Right lobe of liver (tissue), 6 donors: ENCODE measurements at regions not wholly inside any gene's neighbourhood (a gene's known extent, or its start where the extent isn't known, plus 50 kb on each side); places are given as distances from the start of the nearest gene placed in this dataset.

Source experiments
- ATAC-seq, 4 donors: fragments of 200-7000 bp; cut with Tn5 transposase; one replicate each; pipeline ENCODE4 v1.9.1; 2020; ENCODE audit warnings: mild to moderate bottlenecking in 4 of 4, moderate library complexity in 4 of 4
- DNase-seq, 3 donors: peaks; one replicate each; pipeline ENCODE4 v3.0.0-alpha.2; 2020
- H3K27ac ChIP-seq, 3 donors: fragments of 200-600 bp; one replicate each; pipeline ENCODE4 v1.8.0; 2022
- H3K27me3 ChIP-seq, 2 donors: fragments of 200-600 bp; one replicate each; pipeline ENCODE4 v1.8.0; 2022
- H3K36me3 ChIP-seq, 4 donors: fragments of 200-600 bp; sonication (generic) in 1 of 4; one replicate each; pipeline versions ENCODE4 v1.5.1 to v1.8.0; 2017 to 2022; ENCODE audit warnings: control low read depth in 1 of 4
- H3K4me1 ChIP-seq, 4 donors: fragments of 200-600 bp; sonication (generic) in 1 of 4; one replicate each; pipeline versions ENCODE4 v1.5.1 to v1.8.0; 2017 to 2022; ENCODE audit warnings: control low read depth in 1 of 4
- H3K4me3 ChIP-seq, 3 donors: fragments of 200-600 bp; one replicate each; pipeline ENCODE4 v1.8.0; 2022
- H3K9me3 ChIP-seq, 4 donors: fragments of 200-600 bp; sonication (generic) in 1 of 4; one replicate each; pipeline versions ENCODE4 v1.5.1 to v1.8.0; 2017 to 2022; ENCODE audit warnings: control low read depth in 1 of 4
- POLR2A ChIP-seq: fragments of 450-650 bp; IDR thresholded peaks from one replicate; pipeline ENCODE4 v1.6.1; 2017; ENCODE audit warnings: antibody characterized with exemption, mild to moderate bottlenecking
- WGBS: methylation state at CpG from one replicate; pipeline ENCODE4 v1.1.6; 2018; ENCODE audit warnings: low coverage, low lambda C conversion rate; ENCODE audit not compliant: insufficient coverage; ENCODE audit errors: missing lambda C conversion rate; 5-methylcytosine and 5-hydroxymethylcytosine counted together
- intact Hi-C, 2 donors: fragments of 100-400 bp; cut with DNase I; formaldehyde crosslinking; loops; one replicate each; pipeline versions ENCODE4 v1.11.2 to v1.14.1; 2022
- TF ChIP-seq, protein P1 (sequence below), 4 donors: fragments of 200-600 bp in 3 of 4; fragments of 450-650 bp in 1 of 4; IDR thresholded peaks; one replicate each; pipeline versions ENCODE4 v1.5.1 to v1.8.0; 2016 to 2022; ENCODE audit warnings: antibody characterized with exemption in 4 of 4, mild to moderate bottlenecking in 2 of 4
- donor health status: DM: no; HTN: yes; CAD: no.
- donor health status: DM: no; HTN: no; CAD: no.
- donor health status: DM: no; HTN: no; CAD: no.
- donor health status: DM: no; HTN: yes; CAD: no.
- donor health status: DM: no; HTN: yes; CAD: no.

DNA sequence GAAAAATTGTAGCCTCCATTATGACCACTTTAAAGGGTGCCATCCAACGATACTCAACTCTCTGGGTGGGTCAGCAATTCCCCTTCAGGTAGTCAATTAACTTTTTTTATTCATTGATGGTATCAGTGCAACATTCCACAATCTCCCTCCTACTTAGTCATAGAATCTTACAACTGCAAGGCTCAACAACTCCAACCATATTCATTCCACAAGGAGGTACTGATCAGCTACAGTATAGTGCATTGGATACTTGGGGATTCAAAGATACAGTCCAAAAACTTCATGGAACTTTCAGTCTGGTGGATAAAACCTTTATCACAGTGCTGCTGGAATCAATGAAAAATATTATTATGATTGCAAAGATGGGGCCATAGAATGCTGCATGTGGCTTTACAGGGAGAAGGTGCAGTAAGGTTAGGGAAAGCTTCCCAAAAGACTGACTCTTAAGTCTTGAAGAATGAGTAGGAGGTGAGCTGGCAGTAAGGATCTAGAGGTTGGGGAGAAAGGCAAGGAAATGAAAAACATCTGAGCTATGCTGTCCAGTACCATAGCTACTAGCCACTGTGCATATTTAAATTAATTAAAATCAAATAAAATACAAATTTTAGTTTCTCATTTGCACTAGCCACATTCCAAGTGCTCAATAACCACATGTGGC is 314.7 kb upstream of the PRDM1 start:
- H3K27me3 ChIP-seq, result no peaks in the 10 kb centered on the region
- no peak overlapping the region for H3K4me3 ChIP-seq
- H3K9me3 ChIP-seq, result no peaks in the 10 kb centered on the region
- intact Hi-C loops, result no loop called here
- H3K4me1 ChIP-seq, result no peaks in the 10 kb centered on the region
- H3K27ac ChIP-seq, result no peak overlapping the region
- no peak for DNase-seq
- no peak for ATAC-seq
- TF ChIP-seq, protein P1, sequence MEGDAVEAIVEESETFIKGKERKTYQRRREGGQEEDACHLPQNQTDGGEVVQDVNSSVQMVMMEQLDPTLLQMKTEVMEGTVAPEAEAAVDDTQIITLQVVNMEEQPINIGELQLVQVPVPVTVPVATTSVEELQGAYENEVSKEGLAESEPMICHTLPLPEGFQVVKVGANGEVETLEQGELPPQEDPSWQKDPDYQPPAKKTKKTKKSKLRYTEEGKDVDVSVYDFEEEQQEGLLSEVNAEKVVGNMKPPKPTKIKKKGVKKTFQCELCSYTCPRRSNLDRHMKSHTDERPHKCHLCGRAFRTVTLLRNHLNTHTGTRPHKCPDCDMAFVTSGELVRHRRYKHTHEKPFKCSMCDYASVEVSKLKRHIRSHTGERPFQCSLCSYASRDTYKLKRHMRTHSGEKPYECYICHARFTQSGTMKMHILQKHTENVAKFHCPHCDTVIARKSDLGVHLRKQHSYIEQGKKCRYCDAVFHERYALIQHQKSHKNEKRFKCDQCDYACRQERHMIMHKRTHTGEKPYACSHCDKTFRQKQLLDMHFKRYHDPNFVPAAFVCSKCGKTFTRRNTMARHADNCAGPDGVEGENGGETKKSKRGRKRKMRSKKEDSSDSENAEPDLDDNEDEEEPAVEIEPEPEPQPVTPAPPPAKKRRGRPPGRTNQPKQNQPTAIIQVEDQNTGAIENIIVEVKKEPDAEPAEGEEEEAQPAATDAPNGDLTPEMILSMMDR (IDR thresholded peaks at IDR 0.05), result no peak
- no peak for TF ChIP-seq POLR2A
- H3K36me3 ChIP-seq, result no peaks in the 10 kb centered on the region
- 50% methylated on average over 1 of the region's 1 CpG for WGBS

- Histone ChIP-seq H3K36me3 (no peaks in the 10 kb centered on the region), H3K4me3 (no peak overlapping the region), H3K4me1 (no peaks in the 10 kb centered on the region), H3K9me3 (no peaks in the 10 kb centered on the region), H3K27me3 (no peaks in the 10 kb centered on the region), H3K27ac (no peak overlapping the region)
- 93% methylated on average over 2 of the region's 2 CpGs for WGBS
- DNase-seq (no peak), ATAC-seq (peak in 1 of 4 donors; percentile 24)
- TF ChIP-seq, protein P1 (IDR thresholded peaks at IDR 0.05), result no peak
- no peak for TF ChIP-seq POLR2A
- intact Hi-C loops, result no loop called here
These were observed 316.1 kb upstream of the PRDM1 start for GRCh38 chr6:105769987-105770386.

- intact Hi-C loops, result no loop called here
- 100% methylated on average over 1 of the region's 1 CpG for WGBS
- ATAC-seq (no peak), DNase-seq (no peak)
- no peaks in the 10 kb centered on the region for H3K36me3 ChIP-seq
- no peak overlapping the region for H3K4me3 ChIP-seq
- no peaks in the 10 kb centered on the region for H3K9me3 ChIP-seq
- no peak overlapping the region for H3K27ac ChIP-seq
- H3K4me1 ChIP-seq, result no peaks in the 10 kb centered on the region
- TF ChIP-seq POLR2A, result no peak
- TF ChIP-seq, protein P1 (IDR thresholded peaks at IDR 0.05), result no peak
- no peaks in the 10 kb centered on the region for H3K27me3 ChIP-seq
These were observed 316.9 kb upstream of the PRDM1 start for GRCh38 chr6:105769197-105769596.

- no peaks in the 10 kb centered on the region for H3K9me3 ChIP-seq
- H3K27ac ChIP-seq, result no peak overlapping the region
- DNase-seq (no peak), ATAC-seq (no peak)
- H3K4me3 ChIP-seq, result no peak overlapping the region
- TF ChIP-seq, protein P1 (IDR thresholded peaks at IDR 0.05), result no peak
- TF ChIP-seq POLR2A, result no peak
- WGBS, result 68% methylated on average over 3 of the region's 3 CpGs
- H3K36me3 ChIP-seq, result no peaks in the 10 kb centered on the region
- no peaks in the 10 kb centered on the region for H3K27me3 ChIP-seq
- intact Hi-C loops, result no loop called here
- H3K4me1 ChIP-seq, result no peaks in the 10 kb centered on the region
These were observed 318.6 kb upstream of the PRDM1 start for GRCh38 chr6:105767541-105767940.

DNA sequence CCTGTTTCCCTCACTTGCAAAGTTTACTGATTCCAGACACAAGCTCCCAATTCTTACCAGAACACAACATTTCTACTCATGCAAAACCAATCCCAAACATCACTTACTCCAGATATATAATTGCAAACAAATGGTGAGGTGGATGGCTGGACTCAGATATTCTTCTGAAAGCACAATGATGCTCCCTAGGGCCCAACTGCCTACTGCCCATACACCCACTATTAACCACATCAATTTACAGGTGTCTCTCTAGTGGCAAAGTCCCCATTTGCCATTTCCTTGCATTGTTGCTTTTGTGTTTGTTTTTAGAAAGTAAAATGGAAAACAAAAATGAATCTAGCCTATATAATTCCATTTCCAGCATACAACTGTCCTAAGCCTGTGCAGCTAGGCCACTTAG is 320.9 kb upstream of the PRDM1 start:
- Histone ChIP-seq H3K9me3 (no peaks in the 10 kb centered on the region), H3K4me1 (peaks cover 0 to 20% (median 6%) of the 10 kb centered on the region in 4 donors), H3K36me3 (no peaks in the 10 kb centered on the region), H3K27me3 (no peaks in the 10 kb centered on the region), H3K27ac (no peak overlapping the region), H3K4me3 (no peak overlapping the region)
- no peak for DNase-seq
- intact Hi-C loops, result no loop called here
- no peak for ATAC-seq
- TF ChIP-seq POLR2A, result no peak
- TF ChIP-seq, protein P1 (IDR thresholded peaks at IDR 0.05), result no peak
